PFSK-1 (cell line): ENCODE measurements at regions not wholly inside any gene's neighbourhood (a gene's known extent, or its start where the extent isn't known, plus 50 kb on each side); places are given as distances from the start of the nearest gene placed in this dataset.

Experiments used
- POLR2AphosphoS5 ChIP-seq: IDR thresholded peaks from 2 replicates; pipeline ENCODE4 v1.6.1; 2012; ENCODE audit warnings: low read depth, mild to moderate bottlenecking, control low read depth, low read length, moderate library complexity
- REST ChIP-seq, 2 experiments: IDR thresholded peaks; 2 replicates each; pipeline versions ENCODE4 v1.6.1 to v1.8.0; 2011 to 2012; ENCODE audit warnings: low read depth in 2 of 2, low read length in 2 of 2, control low read depth in 1 of 2, inconsistent platforms in 1 of 2, mild to moderate bottlenecking in 1 of 2, moderate library complexity in 1 of 2; ENCODE audit not compliant: insufficient read depth in 1 of 2
- TAF1 ChIP-seq: IDR thresholded peaks from 2 replicates; pipeline ENCODE4 v1.6.1; 2012; ENCODE audit warnings: low read length, control low read depth, borderline replicate concordance; ENCODE audit not compliant: insufficient read depth

- no peak for TF ChIP-seq POLR2AphosphoS5
- TF ChIP-seq REST (IDR thresholded peaks at IDR 0.05; ENCODE audit: insufficient read depth in 1 of 2, low read depth in 2 of 2, low read length in 2 of 2): no peak
- TF ChIP-seq TAF1: no peak
Observed at GRCh38 chr11:127362754-127363308, 362.3 kb upstream of the KIRREL3 start.
